ENCODE measurements at regions not wholly inside any gene's neighbourhood (a gene's known extent, or its start where the extent isn't known, plus 50 kb on each side); places are given as distances from the start of the nearest gene placed in this dataset.

DNA sequence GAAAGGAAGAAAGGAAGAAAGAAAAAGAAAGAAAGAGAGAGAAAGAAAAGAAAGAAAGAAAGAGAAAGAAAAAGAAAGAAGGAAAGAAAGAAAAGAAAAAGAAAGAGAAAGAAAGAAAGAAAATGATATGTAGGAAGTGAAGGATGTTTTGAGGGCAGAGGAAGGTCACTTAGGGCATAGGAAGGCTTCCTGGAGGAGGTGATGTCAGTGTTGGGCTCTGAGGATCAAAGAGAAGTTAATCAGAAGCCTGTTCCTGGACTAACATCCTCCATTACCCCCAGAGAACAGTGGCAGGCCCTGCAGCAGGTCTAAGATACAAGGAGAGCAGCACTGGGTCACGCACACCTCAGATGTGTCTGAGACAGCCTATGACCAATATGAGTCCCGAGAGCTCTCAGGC, 54.7 kb upstream of the CALN1 start:
- Histone ChIP-seq H3K27ac (no peak overlapping the region), H3K4me1 (no peaks in the 10 kb centered on the region), H3K27me3 (no peaks in the 10 kb centered on the region), H3K4me3 (no peak overlapping the region), H3K36me3 (no peaks in the 10 kb centered on the region), H3K9me3 (peaks cover 0 to 18% (median 0%) of the 10 kb centered on the region in 3 donors)
- intact Hi-C loops (cut with DNase I; ENCODE audit: low total_unique reads), result no loop called here
- TF ChIP-seq, protein P1, sequence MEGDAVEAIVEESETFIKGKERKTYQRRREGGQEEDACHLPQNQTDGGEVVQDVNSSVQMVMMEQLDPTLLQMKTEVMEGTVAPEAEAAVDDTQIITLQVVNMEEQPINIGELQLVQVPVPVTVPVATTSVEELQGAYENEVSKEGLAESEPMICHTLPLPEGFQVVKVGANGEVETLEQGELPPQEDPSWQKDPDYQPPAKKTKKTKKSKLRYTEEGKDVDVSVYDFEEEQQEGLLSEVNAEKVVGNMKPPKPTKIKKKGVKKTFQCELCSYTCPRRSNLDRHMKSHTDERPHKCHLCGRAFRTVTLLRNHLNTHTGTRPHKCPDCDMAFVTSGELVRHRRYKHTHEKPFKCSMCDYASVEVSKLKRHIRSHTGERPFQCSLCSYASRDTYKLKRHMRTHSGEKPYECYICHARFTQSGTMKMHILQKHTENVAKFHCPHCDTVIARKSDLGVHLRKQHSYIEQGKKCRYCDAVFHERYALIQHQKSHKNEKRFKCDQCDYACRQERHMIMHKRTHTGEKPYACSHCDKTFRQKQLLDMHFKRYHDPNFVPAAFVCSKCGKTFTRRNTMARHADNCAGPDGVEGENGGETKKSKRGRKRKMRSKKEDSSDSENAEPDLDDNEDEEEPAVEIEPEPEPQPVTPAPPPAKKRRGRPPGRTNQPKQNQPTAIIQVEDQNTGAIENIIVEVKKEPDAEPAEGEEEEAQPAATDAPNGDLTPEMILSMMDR (IDR thresholded peaks at IDR 0.05), result no peak
- DNase-seq, result no peak

DNA sequence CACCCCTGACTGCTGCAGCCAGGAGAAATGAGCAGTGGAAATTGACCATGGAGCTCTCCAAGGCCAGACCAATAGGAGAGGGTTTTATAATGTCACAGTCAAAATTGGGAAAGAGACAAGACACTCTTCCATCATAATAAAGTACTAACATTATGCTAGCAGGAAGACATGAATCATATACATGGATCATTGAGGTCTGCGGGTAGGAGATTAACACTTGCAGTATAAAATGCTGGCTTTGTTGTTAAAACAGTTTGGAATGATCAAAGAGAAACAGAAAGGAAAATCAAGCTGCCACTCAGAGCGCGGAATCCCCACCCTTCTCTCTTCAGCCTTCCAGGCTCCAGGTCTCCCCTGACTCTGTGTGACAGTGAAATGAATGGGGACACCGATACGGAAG, 53.4 kb upstream of the CALN1 start:
- intact Hi-C loops (cut with DNase I; ENCODE audit: low total_unique reads), result no loop called here
- Histone ChIP-seq H3K4me1 (no peaks in the 10 kb centered on the region), H3K36me3 (no peaks in the 10 kb centered on the region), H3K27me3 (no peaks in the 10 kb centered on the region), H3K4me3 (no peak overlapping the region), H3K9me3 (peaks cover 0 to 18% (median 0%) of the 10 kb centered on the region in 3 donors), H3K27ac (no peak overlapping the region)
- DNase-seq, result no peak
- TF ChIP-seq, protein P1 (IDR thresholded peaks at IDR 0.05), result no peak

DNA sequence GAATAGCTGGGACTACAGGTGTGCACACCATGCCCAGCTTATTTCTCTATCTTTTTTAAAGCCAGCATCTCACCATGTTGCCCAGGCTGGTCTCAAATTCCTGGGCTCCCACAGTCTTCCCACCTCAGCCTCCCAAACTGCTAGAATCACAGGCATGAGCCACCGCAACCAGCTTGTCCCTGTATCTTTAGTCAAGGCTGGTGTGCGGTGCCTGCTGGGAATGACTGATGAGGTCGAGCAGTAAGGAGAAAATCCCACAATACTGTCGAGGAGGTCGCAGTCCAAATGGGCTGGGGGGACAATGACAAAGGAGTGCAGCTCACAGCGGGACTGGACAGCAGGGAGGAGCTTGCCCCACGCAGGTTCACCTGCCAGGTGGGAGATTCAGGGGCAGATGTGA, 50.2 kb upstream of the CALN1 start:
- TF ChIP-seq, protein P1 (IDR thresholded peaks at IDR 0.05), result no peak
- no peaks in the 10 kb centered on the region for H3K27me3 ChIP-seq
- H3K27ac ChIP-seq, result no peak overlapping the region
- H3K4me1 ChIP-seq, result no peaks in the 10 kb centered on the region
- H3K36me3 ChIP-seq, result no peaks in the 10 kb centered on the region
- peaks cover 0 to 3% (median 0%) of the 10 kb centered on the region in 3 donors for H3K9me3 ChIP-seq
- H3K4me3 ChIP-seq, result no peak overlapping the region
- intact Hi-C loops (cut with DNase I; ENCODE audit: low total_unique reads), result no loop called here
- DNase-seq, result no peak
